BLaER1 treated with 17β-estradiol and CSF1 and Interleukin-3, amounts not matched to agents 10 nM and 100 nM (cell line): ENCODE measurements at regions not wholly inside any gene's neighbourhood (a gene's known extent, or its start where the extent isn't known, plus 50 kb on each side); places are given as distances from the start of the nearest gene placed in this dataset.

Experiments
- H3K27ac ChIP-seq, 11 experiments: shearing (Covaris generic); formaldehyde crosslinking; 2 replicates each; pipeline ENCODE4 v1.8.1; 2022
- H3K27me3 ChIP-seq, 11 experiments: shearing (Covaris generic); formaldehyde crosslinking; 2 replicates each; pipeline ENCODE4 v1.8.1; 2022
- H3K36me3 ChIP-seq, 11 experiments: shearing (Covaris generic); formaldehyde crosslinking; 2 replicates each; pipeline ENCODE4 v1.8.1; 2022
- H3K4me1 ChIP-seq, 10 experiments: shearing (Covaris generic); formaldehyde crosslinking; 2 replicates each; pipeline ENCODE4 v1.8.1; 2022
- H3K4me2 ChIP-seq, 11 experiments: shearing (Covaris generic); formaldehyde crosslinking; 2 replicates each; pipeline ENCODE4 v1.8.1; 2022
- H3K4me3 ChIP-seq, 10 experiments: shearing (Covaris generic); formaldehyde crosslinking; 2 replicates each; pipeline ENCODE4 v1.8.1; 2022
- H3K9ac ChIP-seq, 11 experiments: shearing (Covaris generic); formaldehyde crosslinking; 2 replicates each; pipeline ENCODE4 v1.8.1; 2022
- H3K9me3 ChIP-seq, 11 experiments: shearing (Covaris generic); formaldehyde crosslinking; replicated peaks in 1 of 11; 2 replicates each; pipeline ENCODE4 v1.8.1; 2022
- H4K20me1 ChIP-seq, 11 experiments: shearing (Covaris generic); formaldehyde crosslinking; 2 replicates each; pipeline ENCODE4 v1.8.1; 2022
- Cebpa-rat ChIP-seq, 11 experiments: shearing (Covaris generic); IDR thresholded peaks; 2 replicates each; pipeline ENCODE4 v1.8.1; 2022

DNA sequence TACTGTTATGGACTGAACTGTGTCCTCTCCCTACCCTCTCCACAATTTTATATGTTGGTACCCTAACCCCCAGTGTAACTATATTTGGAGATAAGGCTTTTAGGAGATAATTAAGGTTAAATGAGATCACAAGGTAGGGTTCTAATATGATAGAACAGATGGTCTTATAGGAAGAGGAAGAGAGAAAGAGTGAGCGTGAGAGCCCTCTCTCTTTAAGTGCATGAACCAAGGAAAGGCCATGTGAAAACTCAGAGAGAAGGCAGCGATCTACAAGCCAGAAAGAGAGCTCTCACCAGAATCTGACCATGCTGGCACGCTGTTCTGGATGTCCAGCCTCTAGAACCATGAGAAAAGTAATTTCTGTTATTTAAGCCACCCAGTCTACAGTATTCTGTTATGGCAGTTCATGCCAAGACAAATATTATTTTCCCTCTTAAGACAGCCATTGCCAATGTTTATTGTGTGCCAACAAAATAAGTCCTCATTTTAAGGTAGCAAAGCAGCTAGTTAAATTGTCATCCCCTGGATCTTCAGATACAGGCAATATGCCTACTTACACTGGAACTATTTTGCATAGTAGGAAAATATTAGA is 336.2 kb downstream of the MID1IP1 start:
- Histone ChIP-seq H3K4me2 (no peak overlapping the region), H3K9ac (no peak overlapping the region), H3K36me3 (no peaks in the 10 kb centered on the region), H4K20me1 (no peaks in the 10 kb centered on the region), H3K9me3 (peaks cover 6 to 30% (median 15%) of the 10 kb centered on the region in 11 experiments; a peak in 18 of 22 replicates), H3K4me3 (no peak overlapping the region), H3K4me1 (peaks cover 0 to 5% (median 0%) of the 10 kb centered on the region in 10 experiments; a peak in 1 of 20 replicates), H3K27ac (no peak overlapping the region), H3K27me3 (no peaks in the 10 kb centered on the region)
- TF ChIP-seq Cebpa-rat (IDR thresholded peaks at IDR 0.05) = no peak

GRCh38 chrX:39140581-39140980 is 339.3 kb downstream of the MID1IP1 start:
- Histone ChIP-seq H3K27me3 (no peaks in the 10 kb centered on the region), H3K9me3 (peaks cover 6 to 30% (median 15%) of the 10 kb centered on the region in 11 experiments; a peak in 18 of 22 replicates), H3K27ac (no peak overlapping the region), H3K4me3 (no peak overlapping the region), H3K9ac (no peak overlapping the region), H3K4me2 (no peak overlapping the region), H3K4me1 (peaks cover 18 to 24% (median 20%) of the 10 kb centered on the region in 10 experiments), H3K36me3 (no peaks in the 10 kb centered on the region), H4K20me1 (no peaks in the 10 kb centered on the region)
- no peak for TF ChIP-seq Cebpa-rat (IDR thresholded peaks at IDR 0.05)

DNA sequence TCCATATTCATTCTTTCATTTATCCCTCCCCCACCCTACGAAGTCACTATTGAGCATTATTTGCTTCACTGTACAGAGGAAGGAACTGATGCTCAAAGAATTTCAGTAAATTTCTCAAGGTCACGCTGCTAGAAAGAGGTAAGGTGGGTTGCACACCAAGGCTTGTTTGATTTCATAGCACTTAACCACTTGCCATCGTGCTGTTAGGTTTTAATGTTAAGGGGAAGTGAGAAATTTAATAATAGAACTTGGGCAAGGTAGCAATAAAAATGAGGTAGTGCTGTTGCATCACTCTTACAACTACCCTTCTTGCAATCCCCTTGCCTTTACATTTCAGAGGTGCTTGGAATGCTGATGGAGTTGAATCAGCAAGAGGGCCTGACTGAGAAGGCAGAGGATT is 343.1 kb downstream of the MID1IP1 start:
- H3K27ac ChIP-seq = peak overlapping the region; percentile 14 to 85 (median 76); a peak in 21 of 22 replicates
- peak overlapping the region in 10 of 11 experiments; percentile 3 to 71 (median 56); a peak in 14 of 22 replicates for H3K9ac ChIP-seq
- no peaks in the 10 kb centered on the region for H3K36me3 ChIP-seq
- H3K27me3 ChIP-seq = no peaks in the 10 kb centered on the region
- TF ChIP-seq Cebpa-rat (IDR thresholded peaks at IDR 0.05) = peak in 7 of 11 experiments; percentile 44 to 76 (median 61); a peak in 11 of 22 replicates
- H3K4me1 ChIP-seq = peaks cover 20 to 47% (median 30%) of the 10 kb centered on the region in 10 experiments
- H3K4me3 ChIP-seq = no peak overlapping the region
- peak overlapping the region; percentile 47 to 83 (median 76) for H3K4me2 ChIP-seq
- H3K9me3 ChIP-seq = peaks cover 0 to 10% (median 0%) of the 10 kb centered on the region in 11 experiments; a peak in 5 of 22 replicates
- no peaks in the 10 kb centered on the region for H4K20me1 ChIP-seq

- peak overlapping the region in 10 of 11 experiments; percentile 3 to 71 (median 56); a peak in 14 of 22 replicates for H3K9ac ChIP-seq
Observed at GRCh38 chrX:39144956-39145355, 343.7 kb downstream of the MID1IP1 start.

GRCh38 chrX:39145859-39146258 is 344.6 kb downstream of the MID1IP1 start:
- no peak for TF ChIP-seq Cebpa-rat (IDR thresholded peaks at IDR 0.05)
- H3K4me2 ChIP-seq = peak overlapping the region in 8 of 11 experiments; percentile 47 to 83 (median 72); a peak in 16 of 22 replicates
- H3K9ac ChIP-seq = no peak overlapping the region
- no peaks in the 10 kb centered on the region for H3K36me3 ChIP-seq
- peaks cover 20 to 52% (median 31%) of the 10 kb centered on the region in 10 experiments for H3K4me1 ChIP-seq
- peak overlapping the region in 9 of 11 experiments; percentile 71 to 85 (median 77); a peak in 17 of 22 replicates for H3K27ac ChIP-seq
- H4K20me1 ChIP-seq = no peaks in the 10 kb centered on the region
- H3K27me3 ChIP-seq = no peaks in the 10 kb centered on the region
- H3K9me3 ChIP-seq = peaks cover 0 to 4% (median 0%) of the 10 kb centered on the region in 11 experiments; a peak in 1 of 22 replicates
- no peak overlapping the region for H3K4me3 ChIP-seq

More at GRCh38 chrX:39144956-39145355, 343.7 kb downstream of the MID1IP1 start:
- no peaks in the 10 kb centered on the region for H3K27me3 ChIP-seq
- peaks cover 20 to 52% (median 31%) of the 10 kb centered on the region in 10 experiments for H3K4me1 ChIP-seq
- peak overlapping the region; percentile 14 to 85 (median 76); a peak in 21 of 22 replicates for H3K27ac ChIP-seq
- H4K20me1 ChIP-seq = no peaks in the 10 kb centered on the region
- TF ChIP-seq Cebpa-rat (IDR thresholded peaks at IDR 0.05) = no peak
- peak overlapping the region; percentile 47 to 83 (median 76) for H3K4me2 ChIP-seq
- peaks cover 0 to 10% (median 0%) of the 10 kb centered on the region in 11 experiments; a peak in 5 of 22 replicates for H3K9me3 ChIP-seq
- no peaks in the 10 kb centered on the region for H3K36me3 ChIP-seq
- H3K4me3 ChIP-seq = no peak overlapping the region

DNA sequence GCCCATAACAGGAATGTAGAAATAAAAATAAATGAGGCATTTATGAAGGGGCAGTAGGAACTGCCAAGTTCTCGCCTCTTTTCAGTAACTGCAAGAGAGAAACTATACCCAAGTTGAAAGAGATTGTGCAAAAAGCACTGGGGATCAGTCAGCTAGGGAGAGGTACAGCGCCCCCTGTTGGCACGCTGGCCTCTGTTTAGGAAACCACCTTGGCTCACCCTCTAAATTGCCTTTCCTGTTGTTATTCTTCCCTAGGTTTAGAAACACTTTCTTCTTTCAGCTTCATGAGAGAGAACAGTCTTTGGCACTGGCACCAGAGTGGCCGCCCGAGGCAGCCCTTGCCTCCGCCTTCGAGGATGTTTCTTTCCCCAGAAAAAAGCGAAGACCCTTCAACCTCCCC is 348.5 kb downstream of the MID1IP1 start:
- H3K27me3 ChIP-seq = no peaks in the 10 kb centered on the region
- no peaks in the 10 kb centered on the region for H3K36me3 ChIP-seq
- TF ChIP-seq Cebpa-rat (IDR thresholded peaks at IDR 0.05) = no peak
- no peaks in the 10 kb centered on the region for H3K9me3 ChIP-seq
- peaks cover 9 to 45% (median 19%) of the 10 kb centered on the region in 10 experiments for H3K4me1 ChIP-seq
- no peak overlapping the region for H3K27ac ChIP-seq
- no peak overlapping the region for H3K9ac ChIP-seq
- peak overlapping the region in 1 of 11 experiments; percentile 4; a peak in 1 of 22 replicates for H3K4me2 ChIP-seq
- H3K4me3 ChIP-seq = no peak overlapping the region
- H4K20me1 ChIP-seq = no peaks in the 10 kb centered on the region

DNA sequence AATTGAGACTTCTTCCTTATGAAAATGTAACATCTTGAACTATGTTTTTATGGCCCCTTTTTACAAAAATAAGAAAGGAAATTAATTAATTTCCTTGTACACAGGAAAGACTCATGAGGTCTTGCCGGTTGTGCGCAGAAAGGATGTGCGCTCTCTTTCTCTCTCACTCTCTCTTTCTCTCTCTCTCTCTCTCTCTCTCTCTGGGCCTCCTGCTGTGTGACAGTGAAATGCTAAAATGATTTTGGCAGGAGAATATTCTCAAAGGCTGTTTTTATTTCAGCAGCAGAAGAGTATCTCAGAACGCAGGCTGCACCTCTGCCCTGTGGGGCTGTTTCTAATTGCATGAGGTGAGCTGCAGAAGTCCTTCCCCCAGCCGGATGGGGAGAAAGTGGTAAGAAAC is 349.0 kb downstream of the MID1IP1 start:
- H3K36me3 ChIP-seq = no peaks in the 10 kb centered on the region
- no peaks in the 10 kb centered on the region for H4K20me1 ChIP-seq
- H3K4me2 ChIP-seq = no peak overlapping the region
- no peak overlapping the region for H3K27ac ChIP-seq
- no peaks in the 10 kb centered on the region for H3K27me3 ChIP-seq
- H3K4me1 ChIP-seq = peaks cover 4 to 41% (median 15%) of the 10 kb centered on the region in 10 experiments
- H3K9me3 ChIP-seq = no peaks in the 10 kb centered on the region
- no peak for TF ChIP-seq Cebpa-rat (IDR thresholded peaks at IDR 0.05)
- H3K4me3 ChIP-seq = no peak overlapping the region
- no peak overlapping the region for H3K9ac ChIP-seq

- Histone ChIP-seq H3K4me3 (no peak overlapping the region), H3K9ac (no peak overlapping the region), H3K9me3 (no peaks in the 10 kb centered on the region), H3K4me2 (no peak overlapping the region), H4K20me1 (no peaks in the 10 kb centered on the region), H3K4me1 (peaks cover under 1 to 37% (median 11%) of the 10 kb centered on the region in 10 experiments; a peak in 17 of 20 replicates), H3K36me3 (no peaks in the 10 kb centered on the region), H3K27ac (no peak overlapping the region), H3K27me3 (no peaks in the 10 kb centered on the region)
- TF ChIP-seq Cebpa-rat (IDR thresholded peaks at IDR 0.05) = no peak
Observed at GRCh38 chrX:39150621-39151020, 349.4 kb downstream of the MID1IP1 start.

GRCh38 chrX:39152106-39152649 is 350.9 kb downstream of the MID1IP1 start:
- Histone ChIP-seq H3K27ac (no peak overlapping the region), H3K36me3 (no peaks in the 10 kb centered on the region), H3K4me2 (peak overlapping the region in 2 of 11 experiments; percentile 13 to 18; a peak in 1 of 22 replicates), H3K4me1 (peaks cover 0 to 29% (median 10%) of the 10 kb centered on the region in 10 experiments; a peak in 9 of 20 replicates), H3K9me3 (no peaks in the 10 kb centered on the region), H3K4me3 (no peak overlapping the region), H4K20me1 (no peaks in the 10 kb centered on the region), H3K9ac (no peak overlapping the region), H3K27me3 (0 out of 22 replicates have a peak, but pooled peaks cover 0 to 5% (median 0%) of the 10 kb centered on the region in 11 experiments)
- no peak for TF ChIP-seq Cebpa-rat (IDR thresholded peaks at IDR 0.05)
